ENCODE measurements at regions not wholly inside any gene's neighbourhood (a gene's known extent, or its start where the extent isn't known, plus 50 kb on each side); places are given as distances from the start of the nearest gene placed in this dataset.

- DNase-seq = no peak
- Histone ChIP-seq H3K27ac (no peak overlapping the region), H3K4me1 (no peaks in the 10 kb centered on the region), H3K36me3 (no peaks in the 10 kb centered on the region), H3K4me3 (no peak overlapping the region), H3K27me3 (replicated peaks in 1 of 7) (peaks cover 0 to 6% (median 0%) of the 10 kb centered on the region in 7 donors), H3K9me3 (peaks cover 0 to 4% (median 0%) of the 10 kb centered on the region in 8 donors)
- TF ChIP-seq POLR2AphosphoS5 (IDR thresholded peaks at IDR 0.05) (no peak), POLR2A (IDR thresholded peaks at IDR 0.05) (no peak), CTCF (IDR thresholded peaks at IDR 0.05 in 8 of 11, conservative IDR thresholded peaks at IDR 0.05 in 3 of 11) (no peak)
- WGBS, 5 donors = 81 to 85% (median 82%) methylated on average over 31 to 34 of the region's 34 CpGs
- intact Hi-C loops (cut with DNase I; ENCODE audit: low total_unique reads) = no loop called here
Observed at GRCh38 chr7:156105337-156106106, 293.3 kb upstream of the SHH start.

- 85 to 91% (median 87%) methylated on average over 38 to 39 of the region's 39 CpGs for WGBS, 5 donors
- intact Hi-C loops (cut with DNase I; ENCODE audit: low total_unique reads) = no loop called here
- H3K4me3 ChIP-seq = no peak overlapping the region
- DNase-seq = no peak
- no peaks in the 10 kb centered on the region for H3K36me3 ChIP-seq
- peaks cover 0 to 6% (median 0%) of the 10 kb centered on the region in 7 donors for H3K27me3 ChIP-seq (replicated peaks in 1 of 7)
- no peak overlapping the region for H3K27ac ChIP-seq
- TF ChIP-seq CTCF (IDR thresholded peaks at IDR 0.05 in 8 of 11, conservative IDR thresholded peaks at IDR 0.05 in 3 of 11) (no peak), POLR2A (IDR thresholded peaks at IDR 0.05) (no peak), POLR2AphosphoS5 (IDR thresholded peaks at IDR 0.05) (no peak)
- H3K4me1 ChIP-seq = no peaks in the 10 kb centered on the region
- peaks cover 0 to 2% (median 0%) of the 10 kb centered on the region in 8 donors for H3K9me3 ChIP-seq
Observed at GRCh38 chr7:156104501-156105336, 292.5 kb upstream of the SHH start.

GRCh38 chr7:156102267-156102666 is 290.0 kb upstream of the SHH start:
- H3K27me3 ChIP-seq (replicated peaks in 1 of 7) = peaks cover 0 to 6% (median 0%) of the 10 kb centered on the region in 7 donors
- no peak overlapping the region for H3K4me3 ChIP-seq
- H3K27ac ChIP-seq = no peak overlapping the region
- DNase-seq = no peak
- TF ChIP-seq POLR2A (IDR thresholded peaks at IDR 0.05) = no peak
- TF ChIP-seq POLR2AphosphoS5 (IDR thresholded peaks at IDR 0.05) = no peak
- TF ChIP-seq CTCF (IDR thresholded peaks at IDR 0.05 in 8 of 11, conservative IDR thresholded peaks at IDR 0.05 in 3 of 11) = no peak
- H3K4me1 ChIP-seq = no peaks in the 10 kb centered on the region
- intact Hi-C loops (cut with DNase I; ENCODE audit: low total_unique reads) = no loop called here
- whole genome bisulfite sequencing, 5 donors = 73 to 89% (median 80%) methylated on average over 1 of the region's 1 CpG
- H3K36me3 ChIP-seq = no peaks in the 10 kb centered on the region
- no peaks in the 10 kb centered on the region for H3K9me3 ChIP-seq

- DNase-seq = no peak
- intact Hi-C loops (cut with DNase I; ENCODE audit: low total_unique reads) = no loop called here
- WGBS, 5 donors = 94 to 99% (median 98%) methylated on average over 6 of the region's 6 CpGs
Observed at GRCh38 chr7:156101355-156101754, 289.1 kb upstream of the SHH start.

More at GRCh38 chr7:156101355-156101754, 289.1 kb upstream of the SHH start:
- peaks cover 0 to 14% (median 0%) of the 10 kb centered on the region in 7 donors for H3K27me3 ChIP-seq (replicated peaks in 1 of 7)
- H3K4me1 ChIP-seq = no peaks in the 10 kb centered on the region
- no peak overlapping the region for H3K27ac ChIP-seq
- H3K36me3 ChIP-seq = no peaks in the 10 kb centered on the region
- H3K4me3 ChIP-seq = no peak overlapping the region
- TF ChIP-seq POLR2A (IDR thresholded peaks at IDR 0.05) = no peak
- TF ChIP-seq POLR2AphosphoS5 (IDR thresholded peaks at IDR 0.05) = no peak
- TF ChIP-seq CTCF (IDR thresholded peaks at IDR 0.05 in 8 of 11, conservative IDR thresholded peaks at IDR 0.05 in 3 of 11) = no peak
- H3K9me3 ChIP-seq = no peaks in the 10 kb centered on the region
